ENCODE measurements at regions not wholly inside any gene's neighbourhood (a gene's known extent, or its start where the extent isn't known, plus 50 kb on each side); places are given as distances from the start of the nearest gene placed in this dataset.

DNA sequence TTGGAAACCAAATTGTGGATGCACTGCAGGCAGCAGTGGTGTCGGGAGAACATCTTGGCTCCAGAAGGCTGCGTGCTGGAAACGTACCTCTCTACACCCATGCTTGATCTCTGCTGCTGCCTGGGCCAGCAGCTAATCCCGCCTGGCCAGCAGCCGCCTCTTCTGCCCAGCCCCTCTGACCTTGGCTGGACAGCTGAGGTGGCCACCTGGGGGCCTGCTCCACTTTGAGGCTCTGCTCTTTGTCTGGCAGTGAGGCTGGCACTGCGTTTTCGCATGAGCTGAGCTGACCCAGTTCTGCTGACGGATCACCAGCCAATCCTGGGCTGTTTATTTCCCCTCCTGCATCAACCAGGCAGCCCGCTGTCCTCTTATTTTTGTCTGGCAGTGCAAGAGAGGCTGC lies 154.9 kb downstream of the TENT4A start:
- no peak for DNase-seq (ENCODE audit: low read depth in 1 of 2, low spot score in 2 of 2)
- Histone ChIP-seq H3K9me3 (replicated peaks) (no peaks in the 10 kb centered on the region), H3K4me3 (no peak overlapping the region), H3K4me1 (replicated peaks) (no peaks in the 10 kb centered on the region), H3K27me3 (replicated peaks) (no peaks in the 10 kb centered on the region), H3K27ac (no peak overlapping the region), H3K36me3 (no peaks in the 10 kb centered on the region)

DNA sequence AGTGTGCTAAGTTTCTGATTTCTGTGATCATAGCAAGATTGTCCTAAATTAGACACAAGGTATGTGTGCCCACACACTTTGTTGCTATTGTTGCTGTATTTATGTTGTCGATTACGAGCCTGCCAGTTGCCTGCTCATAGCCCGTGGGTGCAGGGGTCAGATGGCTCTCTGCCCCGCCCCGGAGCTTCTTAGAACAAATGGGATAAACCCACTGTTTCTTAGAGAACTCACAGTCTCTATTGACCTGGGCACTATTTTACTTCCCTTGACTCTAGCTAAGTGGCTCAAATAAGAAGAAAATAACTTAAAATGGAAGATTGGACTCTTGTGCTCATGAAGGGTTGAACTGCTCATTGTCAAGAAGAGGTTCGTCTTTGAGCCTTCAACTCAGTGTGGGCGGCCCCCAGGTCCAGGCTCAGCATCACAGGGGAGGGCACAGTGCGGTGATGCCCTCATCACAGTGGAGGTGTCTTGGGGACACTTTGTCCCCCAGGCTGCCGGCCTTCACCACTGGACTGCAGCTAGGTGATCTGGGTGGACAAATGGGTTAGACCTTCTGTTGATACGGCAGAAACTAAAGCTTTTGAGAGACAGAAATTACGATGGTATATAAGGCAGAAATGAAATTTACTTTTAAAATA lies 155.5 kb downstream of the TENT4A start:
- Histone ChIP-seq H3K27ac (no peak overlapping the region), H3K4me1 (replicated peaks) (no peaks in the 10 kb centered on the region), H3K27me3 (replicated peaks) (no peaks in the 10 kb centered on the region), H3K36me3 (no peaks in the 10 kb centered on the region), H3K4me3 (no peak overlapping the region), H3K9me3 (replicated peaks) (no peaks in the 10 kb centered on the region)
- no peak for DNase-seq (ENCODE audit: low read depth in 1 of 2, low spot score in 2 of 2)

DNA sequence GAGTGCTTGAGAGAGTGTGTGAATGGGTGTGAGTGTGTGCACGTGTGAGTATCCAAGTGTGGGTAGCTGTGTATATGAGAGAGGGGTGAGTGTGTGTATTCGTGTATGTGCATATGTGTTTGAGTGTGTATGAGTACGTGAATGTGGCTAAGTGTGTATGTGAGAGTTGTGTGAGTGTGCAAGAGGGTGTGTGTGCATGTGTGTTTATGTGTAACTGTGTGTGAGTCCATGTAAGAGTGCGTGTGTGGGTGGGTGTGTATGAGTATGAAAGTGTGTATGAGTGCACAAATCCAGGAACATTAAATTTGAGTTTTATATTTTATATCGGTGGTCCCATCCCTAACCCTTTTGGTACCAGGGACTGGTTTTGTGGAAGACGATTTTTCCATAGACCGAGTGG lies 156.4 kb downstream of the TENT4A start:
- Histone ChIP-seq H3K36me3 (no peaks in the 10 kb centered on the region), H3K27ac (no peak overlapping the region), H3K9me3 (replicated peaks) (no peaks in the 10 kb centered on the region), H3K4me3 (no peak overlapping the region), H3K27me3 (replicated peaks) (no peaks in the 10 kb centered on the region), H3K4me1 (replicated peaks) (no peaks in the 10 kb centered on the region)
- DNase-seq (ENCODE audit: low read depth in 1 of 2, low spot score in 2 of 2) = no peak

DNA sequence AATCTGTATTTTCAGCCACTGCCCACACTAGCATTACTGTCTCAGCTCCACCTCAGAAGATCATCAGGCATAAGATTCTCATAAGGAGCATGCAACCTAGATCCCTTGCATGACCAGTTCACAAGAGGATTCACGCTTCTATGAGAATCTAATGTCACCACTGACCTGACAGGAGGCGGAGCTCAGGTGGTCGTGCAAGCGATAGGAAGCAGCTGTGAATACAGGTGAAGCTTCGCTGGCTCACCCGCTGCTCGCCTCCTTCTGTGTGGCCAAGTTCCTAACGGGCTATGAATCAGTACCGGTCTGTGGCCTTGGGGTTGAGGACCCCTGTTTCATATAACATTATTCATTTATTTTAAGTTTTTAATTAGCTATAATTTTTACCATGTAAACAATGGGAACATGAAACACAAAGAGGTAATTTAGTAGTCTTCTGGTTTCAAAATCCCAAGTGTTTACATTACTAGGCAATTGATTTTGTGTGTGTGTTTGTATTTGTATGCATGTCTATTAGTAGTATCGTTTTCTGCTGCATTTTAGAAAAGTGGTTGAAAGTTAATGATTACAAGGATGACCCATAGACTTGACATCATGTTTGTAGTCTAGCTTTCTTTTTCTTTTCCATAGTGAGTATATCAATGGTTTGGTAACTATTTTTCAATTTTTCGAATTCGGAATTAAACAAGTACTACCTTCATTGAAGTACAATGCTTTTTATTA lies 159.4 kb downstream of the TENT4A start:
- Histone ChIP-seq H3K27ac (no peak overlapping the region), H3K4me1 (replicated peaks) (no peaks in the 10 kb centered on the region), H3K9me3 (replicated peaks) (no peaks in the 10 kb centered on the region), H3K27me3 (replicated peaks) (no peaks in the 10 kb centered on the region), H3K36me3 (no peaks in the 10 kb centered on the region), H3K4me3 (no peak overlapping the region)
- no peak for DNase-seq (ENCODE audit: low read depth in 1 of 2, low spot score in 2 of 2)

DNA sequence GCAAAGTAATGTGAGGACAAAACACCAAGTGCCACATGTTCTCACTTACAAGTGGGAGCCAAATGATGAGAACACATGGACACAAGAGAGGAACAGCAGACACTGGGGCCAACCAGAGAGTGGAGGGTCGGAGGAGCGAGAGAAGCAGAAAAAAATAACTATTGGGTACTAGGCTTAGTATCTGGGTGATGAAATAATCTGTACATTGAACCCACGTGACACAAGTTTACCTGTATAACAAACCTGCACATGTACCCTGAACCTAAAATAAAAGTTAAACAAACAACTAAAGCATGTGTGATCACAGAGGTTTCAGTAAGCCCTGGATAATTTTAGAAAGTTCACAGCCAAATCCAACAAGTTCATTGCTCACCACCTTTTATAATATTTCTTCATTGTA lies 160.1 kb downstream of the TENT4A start:
- DNase-seq (ENCODE audit: low read depth in 1 of 2, low spot score in 2 of 2) = peak in 1 of 2 experiments; percentile 3
- no peaks in the 10 kb centered on the region for H3K9me3 ChIP-seq (replicated peaks)
- H3K27ac ChIP-seq = no peak overlapping the region
- no peaks in the 10 kb centered on the region for H3K36me3 ChIP-seq
- no peaks in the 10 kb centered on the region for H3K4me1 ChIP-seq (replicated peaks)
- no peaks in the 10 kb centered on the region for H3K27me3 ChIP-seq (replicated peaks)
- H3K4me3 ChIP-seq = no peak overlapping the region

DNA sequence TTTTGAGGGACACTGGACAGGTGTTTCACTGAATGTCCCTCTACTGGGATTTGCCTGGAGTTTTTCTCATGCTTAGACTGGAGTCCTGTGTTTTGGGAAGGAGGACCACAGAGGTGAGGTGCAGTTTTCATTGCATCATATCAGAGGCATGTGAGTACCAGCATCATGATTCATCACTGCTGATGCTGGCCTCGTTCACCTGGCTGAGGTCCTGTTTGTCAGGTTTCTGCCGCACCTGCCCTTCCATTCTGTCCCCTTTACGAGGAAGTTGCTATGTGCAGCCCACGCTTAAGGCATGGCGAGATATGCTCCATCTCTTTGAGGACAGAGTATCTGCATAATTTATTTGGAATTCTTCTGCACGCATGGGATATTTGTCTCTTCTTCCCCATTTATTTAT lies 162.1 kb downstream of the TENT4A start:
- Histone ChIP-seq H3K36me3 (no peaks in the 10 kb centered on the region), H3K4me3 (no peak overlapping the region), H3K27ac (no peak overlapping the region), H3K4me1 (replicated peaks) (no peaks in the 10 kb centered on the region), H3K9me3 (replicated peaks) (no peaks in the 10 kb centered on the region), H3K27me3 (replicated peaks) (no peaks in the 10 kb centered on the region)
- DNase-seq (ENCODE audit: low read depth in 1 of 2, low spot score in 2 of 2) = peak in 1 of 2 experiments; percentile 28

DNA sequence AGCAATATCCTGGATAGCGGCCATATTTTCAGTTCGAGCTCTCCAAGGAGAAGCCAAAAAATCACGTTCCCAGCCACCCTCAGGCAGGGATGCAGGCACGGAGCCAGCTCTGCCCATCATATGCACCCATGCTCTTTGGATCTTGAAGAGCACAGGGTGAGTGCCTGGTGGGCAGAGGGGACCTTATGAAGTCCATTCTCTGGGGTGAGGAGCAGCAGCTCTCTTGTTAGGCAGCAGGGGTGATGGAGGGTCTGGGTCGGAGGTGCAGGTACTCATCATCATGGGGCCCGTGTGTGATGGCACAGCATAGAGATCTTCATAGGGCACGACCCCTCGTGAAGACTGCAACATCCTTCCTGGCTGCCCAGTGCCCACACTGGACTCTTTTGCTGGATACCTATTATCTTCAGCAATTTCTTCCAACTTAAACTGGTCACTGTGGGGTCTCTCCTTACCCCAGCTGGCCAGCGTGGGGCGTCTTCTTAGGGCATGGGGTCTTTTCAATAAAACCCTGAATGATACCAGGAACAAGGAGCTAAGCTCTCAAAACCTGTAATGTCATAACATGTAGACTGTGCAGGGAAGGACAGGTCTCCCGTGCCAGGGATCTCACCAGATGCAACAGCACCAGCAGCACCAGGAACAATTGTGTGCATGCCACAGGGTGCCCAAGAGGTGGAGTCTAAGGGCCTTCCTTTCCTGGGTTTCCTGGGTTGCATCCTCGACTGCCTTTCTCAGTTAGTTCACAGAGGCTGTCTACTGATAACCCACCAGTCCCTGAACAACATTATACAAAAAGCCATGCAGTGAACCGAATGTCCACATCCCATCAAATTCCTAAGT lies 165.0 kb downstream of the TENT4A start:
- no peak for DNase-seq (ENCODE audit: low read depth in 1 of 2, low spot score in 2 of 2)
- Histone ChIP-seq H3K4me1 (replicated peaks) (no peaks in the 10 kb centered on the region), H3K9me3 (replicated peaks) (no peaks in the 10 kb centered on the region), H3K4me3 (no peak overlapping the region), H3K27ac (no peak overlapping the region), H3K36me3 (no peaks in the 10 kb centered on the region), H3K27me3 (replicated peaks) (no peaks in the 10 kb centered on the region)

DNA sequence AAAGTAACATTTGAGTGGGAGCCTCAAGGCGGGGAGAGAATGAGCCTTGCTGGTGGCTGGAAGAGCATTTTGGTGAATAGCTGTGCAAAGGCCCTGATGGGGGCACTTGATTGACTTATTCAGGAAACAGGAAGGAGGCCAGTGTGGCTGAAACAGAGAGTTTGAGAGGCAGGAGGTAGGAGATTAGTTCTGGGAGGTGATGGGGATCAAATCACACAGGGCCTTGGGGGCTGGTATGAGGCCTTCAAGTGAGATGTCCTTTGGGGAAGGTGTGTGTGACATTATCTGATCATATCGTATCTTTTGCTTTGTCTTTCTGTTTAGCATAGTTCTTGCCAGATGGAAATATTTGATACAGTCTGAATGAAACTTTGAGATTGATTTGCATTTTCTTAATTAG lies 172.3 kb downstream of the TENT4A start:
- Histone ChIP-seq H3K4me3 (no peak overlapping the region), H3K9me3 (replicated peaks) (peaks cover 7% of the 10 kb centered on the region; the same call in 1 of the 2 replicates), H3K4me1 (replicated peaks) (no peaks in the 10 kb centered on the region), H3K27me3 (replicated peaks) (no peaks in the 10 kb centered on the region), H3K36me3 (no peaks in the 10 kb centered on the region), H3K27ac (no peak overlapping the region)
- no peak for DNase-seq (ENCODE audit: low read depth in 1 of 2, low spot score in 2 of 2)

DNA sequence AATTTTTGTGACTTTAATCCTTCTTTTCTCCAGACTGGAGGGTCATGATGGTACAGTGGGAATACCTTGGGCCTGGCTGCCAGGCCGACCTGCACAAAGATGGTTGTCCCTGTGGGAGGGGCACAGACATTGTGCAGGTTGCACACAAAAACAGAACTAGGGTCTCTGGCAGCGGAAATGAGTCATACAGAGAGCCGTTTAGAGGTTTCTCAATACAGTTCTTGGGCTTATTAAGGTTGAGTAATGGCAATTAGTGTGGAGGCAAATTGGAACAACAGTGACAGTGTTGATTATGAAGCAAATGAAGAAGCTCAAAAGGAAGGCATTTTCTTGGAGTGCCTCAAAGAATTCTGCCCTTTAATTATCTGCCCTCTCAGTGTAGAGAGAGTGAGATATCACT lies 173.6 kb downstream of the TENT4A start:
- H3K27me3 ChIP-seq (replicated peaks) = no peaks in the 10 kb centered on the region
- H3K27ac ChIP-seq = no peak overlapping the region
- no peaks in the 10 kb centered on the region for H3K36me3 ChIP-seq
- no peak for DNase-seq (ENCODE audit: low read depth in 1 of 2, low spot score in 2 of 2)
- no peaks in the 10 kb centered on the region for H3K4me1 ChIP-seq (replicated peaks)
- no peak overlapping the region for H3K4me3 ChIP-seq
- H3K9me3 ChIP-seq (replicated peaks) = peaks cover 7% of the 10 kb centered on the region; the same call in 1 of the 2 replicates

DNA sequence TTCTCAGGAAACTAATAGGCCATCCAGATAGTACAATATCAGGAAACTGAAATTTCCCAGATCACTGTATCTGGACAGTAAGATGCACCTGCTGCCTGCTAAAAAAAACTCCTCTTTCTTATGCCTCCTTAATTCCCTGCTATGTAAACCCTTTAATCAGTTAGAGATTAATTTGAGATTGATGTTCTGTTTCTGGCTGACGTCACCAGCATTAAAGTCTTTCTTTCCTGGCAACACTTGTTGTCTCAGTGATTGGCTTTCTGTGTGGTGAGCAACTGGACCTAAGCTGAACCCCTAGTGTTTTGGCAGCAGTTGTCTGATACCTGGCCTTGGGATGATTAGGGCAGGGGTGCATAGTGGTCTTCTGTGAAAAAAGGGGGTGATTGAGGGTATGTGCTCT lies 175.8 kb downstream of the TENT4A start:
- H3K4me1 ChIP-seq (replicated peaks) = no peaks in the 10 kb centered on the region
- H3K36me3 ChIP-seq = no peaks in the 10 kb centered on the region
- peaks cover 7% of the 10 kb centered on the region; the same call in 1 of the 2 replicates for H3K9me3 ChIP-seq (replicated peaks)
- H3K27me3 ChIP-seq (replicated peaks) = no peaks in the 10 kb centered on the region
- H3K4me3 ChIP-seq = no peak overlapping the region
- DNase-seq (ENCODE audit: low read depth in 1 of 2, low spot score in 2 of 2) = no peak
- no peak overlapping the region for H3K27ac ChIP-seq

DNA sequence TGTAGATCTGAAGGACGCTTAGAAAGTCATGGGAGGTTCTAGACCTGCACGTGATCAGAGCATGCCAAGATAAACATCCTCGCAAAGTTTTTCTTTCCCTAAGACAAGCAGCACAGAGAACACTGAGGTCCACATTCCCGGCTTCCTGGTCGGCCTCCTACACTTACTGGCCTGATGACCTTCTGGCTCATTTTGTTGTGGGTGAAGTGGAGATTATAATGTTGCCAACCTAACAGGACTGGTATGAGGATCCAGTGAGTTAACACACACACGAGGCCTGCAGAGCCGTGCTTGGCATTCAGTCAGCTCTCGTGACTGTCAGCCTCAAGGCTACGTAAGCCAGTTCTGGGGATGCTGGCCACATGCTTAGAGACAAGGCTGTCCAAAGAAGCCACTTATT lies 186.0 kb downstream of the TENT4A start:
- no peak for DNase-seq (ENCODE audit: low read depth in 1 of 2, low spot score in 2 of 2)
- no peaks in the 10 kb centered on the region for H3K36me3 ChIP-seq
- H3K9me3 ChIP-seq (replicated peaks) = 0 out of 2 replicates have a peak, but pooled peaks cover 3% of the 10 kb centered on the region
- H3K4me3 ChIP-seq = no peak overlapping the region
- no peak overlapping the region for H3K27ac ChIP-seq
- H3K27me3 ChIP-seq (replicated peaks) = 0 out of 2 replicates have a peak, but pooled peaks cover 7% of the 10 kb centered on the region
- no peaks in the 10 kb centered on the region for H3K4me1 ChIP-seq (replicated peaks)

DNA sequence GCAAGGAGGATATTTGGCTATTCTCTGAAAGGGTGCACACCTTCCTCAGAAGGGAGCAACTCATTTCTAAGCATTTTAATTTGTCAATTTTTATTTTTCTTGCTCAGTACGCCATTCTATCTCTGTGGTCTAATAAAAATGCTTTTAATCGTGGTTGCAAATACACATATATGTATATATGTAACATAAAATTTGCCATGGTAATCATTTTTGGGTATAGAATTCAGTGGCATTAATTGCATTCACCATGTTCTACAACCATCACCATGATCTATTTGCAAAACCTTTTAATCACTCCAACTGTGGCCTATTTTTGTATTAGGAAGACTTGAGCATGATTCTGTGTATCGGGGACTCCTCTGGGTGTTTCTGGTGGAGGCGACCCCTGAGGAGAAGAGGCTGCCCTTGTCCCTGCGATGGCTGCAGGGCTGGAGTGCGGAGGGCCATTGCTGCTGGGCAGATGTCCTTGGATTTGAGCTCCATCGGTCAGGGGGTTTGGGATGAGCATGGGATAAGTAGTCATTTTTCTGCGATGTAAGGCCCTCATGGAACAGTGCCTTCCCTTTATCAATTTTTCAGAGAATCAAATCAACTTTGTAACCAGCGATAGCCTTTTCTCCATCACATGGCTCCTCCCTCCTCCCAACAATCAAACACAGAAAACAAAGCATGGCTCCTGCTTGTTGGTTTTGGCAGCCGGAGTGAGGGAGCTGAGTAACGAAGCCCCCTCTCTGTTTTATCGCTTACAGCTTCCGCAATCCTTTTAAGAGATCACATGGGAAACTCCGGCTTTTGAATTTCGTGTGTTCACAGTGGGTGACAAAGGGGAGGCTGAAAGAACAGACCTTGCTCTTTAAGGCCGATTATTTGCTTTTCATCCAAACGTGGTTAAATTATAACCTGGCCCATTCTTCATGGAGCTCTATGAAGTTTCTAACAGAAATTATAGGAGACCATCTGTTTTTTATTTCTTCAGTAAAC lies 187.3 kb downstream of the TENT4A start:
- no peak for DNase-seq (ENCODE audit: low read depth in 1 of 2, low spot score in 2 of 2)
- Histone ChIP-seq H3K4me3 (no peak overlapping the region), H3K27me3 (replicated peaks) (0 out of 2 replicates have a peak, but pooled peaks cover 7% of the 10 kb centered on the region)

DNA sequence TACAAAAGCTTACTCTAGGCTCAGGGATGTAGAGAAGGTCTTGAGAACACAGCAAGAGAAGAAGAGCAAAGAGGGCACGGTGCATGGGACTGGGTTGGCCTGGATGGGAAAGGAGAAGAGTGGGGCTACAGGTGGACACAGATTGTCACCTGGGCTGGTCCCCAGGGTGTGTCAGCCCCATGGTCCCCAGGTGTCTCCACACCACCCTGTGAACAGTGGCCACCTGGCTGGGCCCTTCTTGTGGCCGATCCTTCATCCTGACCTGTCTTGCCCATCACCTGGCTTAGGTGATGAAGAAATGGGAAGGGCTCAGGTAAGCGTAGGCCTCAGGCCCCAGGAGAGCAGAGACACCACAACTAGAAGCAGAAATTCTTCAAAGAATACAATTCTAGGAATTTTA lies 188.9 kb downstream of the TENT4A start:
- no peak overlapping the region for H3K27ac ChIP-seq
- no peak for DNase-seq (ENCODE audit: low read depth in 1 of 2, low spot score in 2 of 2)
- 0 out of 2 replicates have a peak, but pooled peaks cover 7% of the 10 kb centered on the region for H3K27me3 ChIP-seq (replicated peaks)
- H3K9me3 ChIP-seq (replicated peaks) = 0 out of 2 replicates have a peak, but pooled peaks cover 3% of the 10 kb centered on the region
- no peaks in the 10 kb centered on the region for H3K4me1 ChIP-seq (replicated peaks)
- no peaks in the 10 kb centered on the region for H3K36me3 ChIP-seq
- no peak overlapping the region for H3K4me3 ChIP-seq

More for the DNA sequence above, 187.3 kb downstream of the TENT4A start:
- Histone ChIP-seq H3K27ac (no peak overlapping the region), H3K4me1 (replicated peaks) (no peaks in the 10 kb centered on the region), H3K9me3 (replicated peaks) (0 out of 2 replicates have a peak, but pooled peaks cover 3% of the 10 kb centered on the region), H3K36me3 (no peaks in the 10 kb centered on the region)

All from SJSA1 (cell line).